ENCODE measurements at regions not wholly inside any gene's neighbourhood (a gene's known extent, or its start where the extent isn't known, plus 50 kb on each side); places are given as distances from the start of the nearest gene placed in this dataset.
A peak's percentile ranks its signal among the peaks of the same experiment; 100 is the strongest.

DNA sequence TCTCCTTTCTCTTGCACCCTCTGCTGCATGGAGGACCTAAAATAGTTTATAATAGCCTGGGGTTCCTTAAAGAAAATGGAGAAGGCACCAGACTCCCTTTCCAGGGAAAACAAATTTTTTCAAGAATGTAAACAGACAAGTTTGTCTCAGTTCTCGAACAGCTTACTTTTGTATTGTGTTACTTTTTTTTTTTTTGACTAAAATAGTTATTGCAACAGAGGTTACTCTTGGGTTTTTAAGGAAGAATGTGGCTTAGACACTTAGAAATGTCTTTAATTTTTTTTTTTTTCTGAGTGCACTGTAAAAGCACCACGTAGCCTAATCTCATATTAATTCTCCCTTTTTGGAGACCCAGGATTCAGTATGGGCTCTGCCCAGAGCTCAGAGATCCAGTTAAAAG lies 148.7 kb upstream of the CARMIL1 start:
- DNase-seq (ENCODE audit: low read depth): peak; percentile 35
- TF ChIP-seq, protein P1, sequence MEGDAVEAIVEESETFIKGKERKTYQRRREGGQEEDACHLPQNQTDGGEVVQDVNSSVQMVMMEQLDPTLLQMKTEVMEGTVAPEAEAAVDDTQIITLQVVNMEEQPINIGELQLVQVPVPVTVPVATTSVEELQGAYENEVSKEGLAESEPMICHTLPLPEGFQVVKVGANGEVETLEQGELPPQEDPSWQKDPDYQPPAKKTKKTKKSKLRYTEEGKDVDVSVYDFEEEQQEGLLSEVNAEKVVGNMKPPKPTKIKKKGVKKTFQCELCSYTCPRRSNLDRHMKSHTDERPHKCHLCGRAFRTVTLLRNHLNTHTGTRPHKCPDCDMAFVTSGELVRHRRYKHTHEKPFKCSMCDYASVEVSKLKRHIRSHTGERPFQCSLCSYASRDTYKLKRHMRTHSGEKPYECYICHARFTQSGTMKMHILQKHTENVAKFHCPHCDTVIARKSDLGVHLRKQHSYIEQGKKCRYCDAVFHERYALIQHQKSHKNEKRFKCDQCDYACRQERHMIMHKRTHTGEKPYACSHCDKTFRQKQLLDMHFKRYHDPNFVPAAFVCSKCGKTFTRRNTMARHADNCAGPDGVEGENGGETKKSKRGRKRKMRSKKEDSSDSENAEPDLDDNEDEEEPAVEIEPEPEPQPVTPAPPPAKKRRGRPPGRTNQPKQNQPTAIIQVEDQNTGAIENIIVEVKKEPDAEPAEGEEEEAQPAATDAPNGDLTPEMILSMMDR (conservative IDR thresholded peaks at IDR 0.05; ENCODE audit: low read length): no peak
- no peak overlapping the region for H3K4me3 ChIP-seq (ENCODE audit: low read length)

DNA sequence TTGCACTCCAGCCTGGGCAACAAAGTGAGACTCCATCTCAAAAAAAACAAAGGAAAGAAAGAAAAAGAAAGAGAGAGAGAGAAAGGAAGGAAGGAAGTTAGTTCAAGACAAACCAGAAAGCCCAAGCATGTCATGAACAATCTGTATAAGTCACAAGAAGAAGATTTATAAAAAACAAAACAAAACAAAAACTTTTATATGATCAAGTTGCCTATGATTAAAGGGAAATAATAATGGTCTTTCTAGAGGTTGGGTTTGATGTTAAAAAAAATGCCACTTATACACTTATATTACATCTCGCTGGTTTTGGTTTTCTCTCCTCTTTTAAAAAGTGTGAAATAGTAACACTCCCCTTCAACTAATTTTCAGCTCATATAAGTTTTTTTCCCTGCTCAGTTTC lies 146.2 kb upstream of the CARMIL1 start:
- H3K4me3 ChIP-seq (ENCODE audit: low read length): no peak overlapping the region
- no peak for DNase-seq (ENCODE audit: low read depth)
- TF ChIP-seq, protein P1 (conservative IDR thresholded peaks at IDR 0.05; ENCODE audit: low read length): no peak

DNA sequence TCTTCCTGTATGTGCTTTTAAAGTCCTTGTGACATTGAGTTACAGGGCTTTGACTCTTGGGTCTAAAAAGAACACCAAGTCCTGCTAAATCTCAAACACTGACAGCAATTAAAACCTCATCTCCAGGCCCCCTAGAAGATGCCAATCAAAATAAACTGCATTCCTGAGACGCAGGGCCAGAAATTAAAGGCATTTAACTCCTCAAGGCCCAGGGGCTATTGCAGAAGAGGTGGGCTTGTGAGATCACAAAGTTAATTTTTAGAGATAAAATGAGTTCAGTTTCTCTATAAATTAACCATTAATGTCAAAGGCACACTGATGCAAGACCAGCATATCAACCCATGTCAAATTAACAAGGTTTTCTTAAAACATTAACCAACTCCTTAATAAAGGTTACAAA lies 145.6 kb upstream of the CARMIL1 start:
- DNase-seq (ENCODE audit: low read depth): no peak
- TF ChIP-seq, protein P1 (conservative IDR thresholded peaks at IDR 0.05; ENCODE audit: low read length): no peak
- H3K4me3 ChIP-seq (ENCODE audit: low read length): no peak overlapping the region

DNA sequence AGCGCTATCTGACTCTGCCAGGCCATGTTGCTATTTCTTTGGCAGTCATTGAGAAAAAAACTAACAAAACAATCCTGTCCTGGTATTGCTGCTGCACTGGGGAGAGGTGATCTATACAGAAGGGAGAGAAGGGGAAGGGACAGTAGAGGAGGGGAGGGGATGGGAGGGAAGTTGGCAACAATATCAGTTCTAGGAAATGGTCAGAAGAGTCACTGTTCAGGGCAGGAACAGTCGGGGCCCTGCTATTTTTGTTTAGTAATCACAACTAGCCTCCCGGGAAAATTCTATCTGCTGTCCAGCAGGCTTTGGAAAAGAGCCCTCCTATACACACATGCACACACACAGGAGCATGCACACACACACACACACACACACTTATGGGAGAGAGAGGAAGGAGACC lies 142.3 kb upstream of the CARMIL1 start:
- peak; percentile 32 for DNase-seq (ENCODE audit: low read depth)
- TF ChIP-seq, protein P1 (conservative IDR thresholded peaks at IDR 0.05; ENCODE audit: low read length): no peak
- peak overlapping the region; percentile 35 for H3K4me3 ChIP-seq (ENCODE audit: low read length)

DNA sequence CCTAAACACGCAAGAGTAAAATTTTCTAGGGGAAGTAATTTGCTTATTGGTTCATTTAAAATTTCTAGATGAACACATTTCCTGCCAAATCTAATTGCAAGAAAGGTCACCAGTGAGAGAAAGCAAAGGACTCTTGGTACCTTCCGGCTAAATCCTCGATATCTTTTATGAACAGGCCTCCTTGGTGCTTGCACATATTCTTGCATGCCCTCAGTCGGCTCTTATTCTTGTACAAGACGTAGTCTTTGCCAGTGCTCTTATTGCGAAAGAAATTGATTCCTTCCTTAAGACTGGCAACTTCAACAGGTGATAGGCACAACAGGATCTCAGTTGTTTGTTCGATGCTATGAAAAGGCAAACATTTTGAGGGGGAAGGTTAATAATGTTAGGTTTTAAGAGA lies 141.7 kb upstream of the CARMIL1 start:
- TF ChIP-seq, protein P1 (conservative IDR thresholded peaks at IDR 0.05; ENCODE audit: low read length): no peak
- DNase-seq (ENCODE audit: low read depth): peak; percentile 29
- peak overlapping the region; percentile 57 for H3K4me3 ChIP-seq (ENCODE audit: low read length)

DNA sequence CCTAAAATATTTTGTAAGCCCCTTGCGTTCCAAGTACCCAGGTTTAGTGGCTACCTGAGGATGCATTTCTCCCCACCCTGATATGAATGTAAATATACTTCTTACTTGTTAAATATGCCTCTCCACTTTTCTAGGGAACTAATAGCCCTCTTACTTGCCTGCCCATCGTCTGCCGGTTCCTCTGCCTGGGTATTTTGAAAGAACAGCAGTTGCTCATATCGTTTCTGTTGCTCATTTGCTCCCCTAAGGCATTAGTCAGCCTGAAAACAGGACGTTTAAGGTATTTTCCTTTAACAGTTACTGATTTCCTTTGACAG lies 141.3 kb upstream of the CARMIL1 start:
- no peak for DNase-seq (ENCODE audit: low read depth)
- peak overlapping the region; percentile 57 for H3K4me3 ChIP-seq (ENCODE audit: low read length)
- TF ChIP-seq, protein P1 (conservative IDR thresholded peaks at IDR 0.05; ENCODE audit: low read length): no peak

DNA sequence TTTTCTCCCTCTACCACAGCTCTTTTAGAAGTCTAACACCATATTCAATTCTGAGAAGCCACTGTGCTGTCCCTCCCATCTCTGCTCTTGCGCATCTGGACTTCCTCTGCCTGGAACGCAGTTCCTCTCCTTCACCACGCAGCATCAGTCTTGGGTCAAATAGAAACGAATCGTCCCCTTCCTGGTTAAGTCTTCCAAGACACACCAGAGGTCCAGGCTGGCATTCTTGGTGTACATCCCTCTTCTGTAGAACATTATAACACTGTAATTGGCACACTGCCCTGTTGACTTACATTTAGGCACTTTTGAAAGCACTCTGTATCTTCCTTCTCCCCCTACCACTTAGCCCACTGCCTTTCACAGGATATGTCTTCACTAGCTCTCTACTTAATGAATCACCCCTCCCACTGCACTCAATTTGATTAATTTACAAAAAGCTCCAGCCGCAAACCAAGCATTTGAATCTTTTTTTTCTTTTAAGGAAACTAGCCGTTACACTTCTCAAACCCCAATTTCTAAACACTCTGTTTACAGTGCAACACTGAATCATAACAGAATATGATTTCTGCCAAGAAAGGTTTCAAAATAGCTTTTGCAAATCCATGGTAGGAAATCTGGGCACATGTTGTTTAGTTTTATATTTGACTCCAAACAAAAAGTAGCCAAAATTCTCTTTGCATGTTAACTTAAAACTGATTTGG lies 140.8 kb upstream of the CARMIL1 start:
- H3K4me3 ChIP-seq (ENCODE audit: low read length): peak overlapping the region; percentile 57
- peak; percentile 86 for DNase-seq (ENCODE audit: low read depth)
- TF ChIP-seq, protein P1 (conservative IDR thresholded peaks at IDR 0.05; ENCODE audit: low read length): peak; percentile 57

Data from AG10803 (cell line).